GM12875 (cell line): ENCODE measurements at regions not wholly inside any gene's neighbourhood (a gene's known extent, or its start where the extent isn't known, plus 50 kb on each side); places are given as distances from the start of the nearest gene placed in this dataset.

Experiments
- H3K4me3 ChIP-seq: one replicate; pipeline ENCODE4 v1.5.1; 2011; ENCODE audit warnings: low read depth, low read length, control low read depth
- CTCF ChIP-seq: IDR thresholded peaks from 2 replicates; pipeline ENCODE4 v1.5.1; 2011; ENCODE audit warnings: low read depth, mild to moderate bottlenecking, control low read depth, inconsistent platforms, low read length, moderate library complexity, borderline replicate concordance; ENCODE audit not compliant: insufficient read depth

GRCh38 chr9:99436616-99437015 lies 214.5 kb downstream of the SEC61B start:
- TF ChIP-seq CTCF: no peak
- no peak overlapping the region for H3K4me3 ChIP-seq

- H3K4me3 ChIP-seq: no peak overlapping the region
- TF ChIP-seq CTCF: no peak
Measured at GRCh38 chr9:99437145-99437544, 215.1 kb downstream of the SEC61B start.

- H3K4me3 ChIP-seq: no peak overlapping the region
- TF ChIP-seq CTCF: no peak
Measured at GRCh38 chr9:99438596-99438995, 216.5 kb downstream of the SEC61B start.

- no peak overlapping the region for H3K4me3 ChIP-seq
- no peak for TF ChIP-seq CTCF
Measured at GRCh38 chr9:99441829-99442228, 219.7 kb downstream of the SEC61B start.

GRCh38 chr9:99445371-99445891 lies 223.3 kb downstream of the SEC61B start:
- no peak overlapping the region for H3K4me3 ChIP-seq
- no peak for TF ChIP-seq CTCF

GRCh38 chr9:99445920-99446319 lies 223.8 kb downstream of the SEC61B start:
- TF ChIP-seq CTCF: no peak
- no peak overlapping the region for H3K4me3 ChIP-seq

GRCh38 chr9:99447951-99448350 lies 225.9 kb downstream of the SEC61B start:
- TF ChIP-seq CTCF: no peak
- H3K4me3 ChIP-seq: no peak overlapping the region
